AG04449 (cell line): ENCODE measurements at regions not wholly inside any gene's neighbourhood (a gene's known extent, or its start where the extent isn't known, plus 50 kb on each side); places are given as distances from the start of the nearest gene placed in this dataset.

Source experiments
- CTCF ChIA-PET: fragments of 350-600 bp; formaldehyde crosslinking; extraction: SDS; loops from one replicate; lab custom pipeline; 2021; ENCODE audit warnings: antibody characterized with exemption; lab: Yijun Ruan, JAX
- POLR2A ChIA-PET: fragments of 400-600, 350-600 bp; formaldehyde crosslinking; extraction: SDS; loops from one replicate; lab custom pipeline; 2020; ENCODE audit warnings: antibody characterized with exemption, inconsistent platforms; lab: Yijun Ruan, JAX
- DNase-seq: peaks from one replicate; pipeline ENCODE4 v3.0.0-alpha.2; 2010; ENCODE audit warnings: low read depth, low spot score
- H3K4me3 ChIP-seq: 2 replicates; pipeline ENCODE4 v1.5.1; 2011; ENCODE audit warnings: low read depth, mild to moderate bottlenecking, control low read depth, low read length
- TF ChIP-seq, protein P1 (sequence below): IDR thresholded peaks from one replicate; pipeline ENCODE4 v1.5.1; 2011; ENCODE audit warnings: mild to moderate bottlenecking, moderate library complexity, low read length, control low read depth, inconsistent platforms; ENCODE audit not compliant: insufficient read depth; ENCODE audit errors: missing control alignments

DNA sequence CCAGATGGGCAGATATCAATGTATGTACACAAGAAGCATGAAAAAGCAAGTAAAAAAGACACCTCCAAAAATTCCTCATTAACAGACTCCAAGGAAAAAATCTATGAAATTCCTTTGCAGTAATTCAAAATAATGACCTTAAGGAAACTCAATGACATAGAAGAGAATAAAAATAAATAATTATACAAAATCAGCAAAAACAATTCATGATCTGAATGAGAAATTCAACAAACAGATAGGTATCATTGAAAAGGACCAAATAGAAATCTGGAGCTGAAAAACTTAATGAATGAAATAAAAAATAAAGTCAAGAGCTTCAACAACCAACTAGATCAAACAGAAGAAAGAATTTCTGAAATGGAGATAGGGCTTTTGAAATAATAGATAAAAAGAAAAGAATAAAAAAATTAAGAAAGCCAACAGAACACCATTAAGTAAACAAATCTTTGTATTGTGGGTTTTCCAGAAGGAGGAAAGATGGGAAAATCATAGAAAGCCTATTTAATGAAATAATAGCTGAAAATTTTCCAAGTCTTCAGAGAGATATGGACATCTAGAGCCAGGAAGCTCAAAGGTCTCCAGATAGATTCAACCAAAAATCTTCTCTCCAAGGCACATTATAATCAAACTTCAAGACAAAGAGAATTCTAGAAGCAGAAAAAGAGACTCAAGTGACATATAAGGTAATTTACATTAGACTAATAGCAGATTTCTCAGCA is 52.0 kb upstream of the KCNK1 start:
- ChIA-PET CTCF (no interaction called here), POLR2A (no interaction called here)
- DNase-seq, result no peak
- no peak overlapping the region for H3K4me3 ChIP-seq
- TF ChIP-seq, protein P1, sequence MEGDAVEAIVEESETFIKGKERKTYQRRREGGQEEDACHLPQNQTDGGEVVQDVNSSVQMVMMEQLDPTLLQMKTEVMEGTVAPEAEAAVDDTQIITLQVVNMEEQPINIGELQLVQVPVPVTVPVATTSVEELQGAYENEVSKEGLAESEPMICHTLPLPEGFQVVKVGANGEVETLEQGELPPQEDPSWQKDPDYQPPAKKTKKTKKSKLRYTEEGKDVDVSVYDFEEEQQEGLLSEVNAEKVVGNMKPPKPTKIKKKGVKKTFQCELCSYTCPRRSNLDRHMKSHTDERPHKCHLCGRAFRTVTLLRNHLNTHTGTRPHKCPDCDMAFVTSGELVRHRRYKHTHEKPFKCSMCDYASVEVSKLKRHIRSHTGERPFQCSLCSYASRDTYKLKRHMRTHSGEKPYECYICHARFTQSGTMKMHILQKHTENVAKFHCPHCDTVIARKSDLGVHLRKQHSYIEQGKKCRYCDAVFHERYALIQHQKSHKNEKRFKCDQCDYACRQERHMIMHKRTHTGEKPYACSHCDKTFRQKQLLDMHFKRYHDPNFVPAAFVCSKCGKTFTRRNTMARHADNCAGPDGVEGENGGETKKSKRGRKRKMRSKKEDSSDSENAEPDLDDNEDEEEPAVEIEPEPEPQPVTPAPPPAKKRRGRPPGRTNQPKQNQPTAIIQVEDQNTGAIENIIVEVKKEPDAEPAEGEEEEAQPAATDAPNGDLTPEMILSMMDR, result no peak
